ENCODE measurements at regions not wholly inside any gene's neighbourhood (a gene's known extent, or its start where the extent isn't known, plus 50 kb on each side); places are given as distances from the start of the nearest gene placed in this dataset.

DNA sequence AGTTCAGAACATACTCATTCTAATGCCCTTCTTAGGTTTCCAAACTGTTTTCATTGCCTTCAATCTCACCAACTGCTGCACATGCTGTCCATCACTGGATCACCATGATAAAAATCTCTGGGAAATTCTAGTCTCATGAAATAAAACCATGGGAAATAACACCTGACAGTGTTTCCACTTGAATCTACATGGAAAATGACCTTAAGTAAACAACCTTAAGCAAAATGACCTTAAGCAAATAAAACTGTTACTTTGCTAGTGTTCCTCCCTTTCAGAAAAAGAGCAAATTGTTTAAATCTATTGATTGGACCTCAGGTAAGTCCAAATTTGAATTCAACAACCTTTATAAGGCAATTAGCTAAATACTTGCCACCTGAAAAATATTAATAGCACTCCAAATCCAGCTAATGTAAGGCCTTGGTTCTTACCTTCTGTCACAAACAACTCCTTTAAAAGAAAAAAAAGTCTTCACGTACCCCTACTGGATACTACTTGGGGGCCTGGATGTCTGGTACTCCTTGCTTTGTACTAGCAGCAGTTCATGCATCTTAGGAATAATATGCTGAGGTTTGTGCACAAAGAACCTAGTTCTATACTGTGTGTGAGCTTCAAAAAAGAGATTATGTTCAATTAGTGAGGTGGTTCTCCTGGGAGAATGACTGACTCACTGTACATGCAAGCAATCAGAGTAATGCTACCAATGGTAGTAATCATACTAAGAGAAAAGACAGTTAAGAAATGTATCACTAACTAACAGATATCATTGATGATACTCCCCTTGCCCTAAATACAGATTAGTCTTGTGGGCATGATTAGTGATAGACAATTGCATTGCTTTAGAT, 630.4 kb downstream of the PSAT1 start:
- Histone ChIP-seq H3K27me3 (ENCODE audit: control insufficient read depth in 1 of 2, insufficient read depth in 2 of 2, low read length in 2 of 2) (no peaks in the 10 kb centered on the region), H3K36me3 (ENCODE audit: insufficient read depth, low read length) (no peaks in the 10 kb centered on the region), H3K27ac (ENCODE audit: low read depth, low read length) (no peak overlapping the region)

DNA sequence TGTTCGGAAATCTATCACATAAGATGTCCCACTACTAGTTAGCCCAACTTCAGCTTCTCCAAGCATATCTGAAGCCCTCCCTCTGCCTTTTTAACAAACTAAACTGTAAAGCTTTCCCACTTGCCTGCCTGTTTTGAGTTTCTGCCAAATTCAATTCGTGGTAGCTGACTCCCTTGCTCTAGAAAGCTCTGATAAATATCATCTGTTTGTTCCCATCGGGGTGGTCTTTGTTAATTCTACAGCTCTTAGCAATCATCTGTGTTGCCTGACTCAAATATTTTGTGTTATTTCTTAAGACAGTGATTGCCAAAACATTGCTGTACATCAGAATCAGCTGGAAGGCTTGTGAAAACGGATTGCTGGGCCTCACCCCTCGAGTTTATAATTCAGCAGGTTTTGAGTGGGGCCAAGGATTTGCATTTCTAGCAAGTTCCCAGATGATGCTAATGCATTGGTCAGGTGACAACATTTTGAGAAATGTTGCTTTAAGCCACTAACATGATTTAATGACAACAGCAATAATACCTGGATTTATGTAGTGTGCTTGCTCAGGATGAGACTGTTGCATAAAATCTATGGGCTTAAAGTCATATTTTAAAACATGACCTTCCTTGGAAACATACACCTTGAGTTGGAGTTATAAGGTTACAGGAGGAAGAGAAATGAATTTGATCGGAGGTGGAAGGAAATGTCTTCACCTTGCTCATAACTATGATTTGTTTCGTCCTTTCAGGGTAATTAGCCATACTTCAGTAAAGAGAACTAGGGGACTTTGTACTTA, 631.9 kb downstream of the PSAT1 start:
- Histone ChIP-seq H3K27me3 (ENCODE audit: control insufficient read depth in 1 of 2, insufficient read depth in 2 of 2, low read length in 2 of 2) (no peaks in the 10 kb centered on the region), H3K4me1 (ENCODE audit: insufficient read depth, low read length) (no peaks in the 10 kb centered on the region), H3K9me3 (ENCODE audit: low read length) (no peaks in the 10 kb centered on the region), H3K9ac (ENCODE audit: low read length) (no peak overlapping the region), H3K27ac (ENCODE audit: low read depth, low read length) (no peak overlapping the region), H3K36me3 (ENCODE audit: insufficient read depth, low read length) (no peaks in the 10 kb centered on the region), H3K4me3 (ENCODE audit: low read depth in 1 of 2, low read length in 2 of 2) (no peak overlapping the region)

More for the DNA sequence above, 630.4 kb downstream of the PSAT1 start:
- H3K4me1 ChIP-seq (ENCODE audit: insufficient read depth, low read length): no peaks in the 10 kb centered on the region
- no peaks in the 10 kb centered on the region for H3K9me3 ChIP-seq (ENCODE audit: low read length)
- no peak overlapping the region for H3K4me3 ChIP-seq (ENCODE audit: low read depth in 1 of 2, low read length in 2 of 2)
- no peak overlapping the region for H3K9ac ChIP-seq (ENCODE audit: low read length)

- H3K9me3 ChIP-seq (ENCODE audit: low read length): no peaks in the 10 kb centered on the region
- no peak overlapping the region for H3K27ac ChIP-seq (ENCODE audit: low read depth, low read length)
- no peaks in the 10 kb centered on the region for H3K36me3 ChIP-seq (ENCODE audit: insufficient read depth, low read length)
- no peak overlapping the region for H3K4me3 ChIP-seq (ENCODE audit: low read depth in 1 of 2, low read length in 2 of 2)
- no peaks in the 10 kb centered on the region for H3K27me3 ChIP-seq (ENCODE audit: control insufficient read depth in 1 of 2, insufficient read depth in 2 of 2, low read length in 2 of 2)
- no peaks in the 10 kb centered on the region for H3K4me1 ChIP-seq (ENCODE audit: insufficient read depth, low read length)
- H3K9ac ChIP-seq (ENCODE audit: low read length): no peak overlapping the region
These were observed 633.4 kb downstream of the PSAT1 start for GRCh38 chr9:78930281-78930680.

- Histone ChIP-seq H3K27me3 (ENCODE audit: control insufficient read depth in 1 of 2, insufficient read depth in 2 of 2, low read length in 2 of 2) (no peaks in the 10 kb centered on the region), H3K36me3 (ENCODE audit: insufficient read depth, low read length) (no peaks in the 10 kb centered on the region), H3K27ac (ENCODE audit: low read depth, low read length) (no peak overlapping the region), H3K4me3 (ENCODE audit: low read depth in 1 of 2, low read length in 2 of 2) (no peak overlapping the region), H3K4me1 (ENCODE audit: insufficient read depth, low read length) (no peaks in the 10 kb centered on the region), H3K9me3 (ENCODE audit: low read length) (no peaks in the 10 kb centered on the region), H3K9ac (ENCODE audit: low read length) (no peak overlapping the region)
These were observed 636.1 kb downstream of the PSAT1 start for GRCh38 chr9:78932849-78933627.

DNA sequence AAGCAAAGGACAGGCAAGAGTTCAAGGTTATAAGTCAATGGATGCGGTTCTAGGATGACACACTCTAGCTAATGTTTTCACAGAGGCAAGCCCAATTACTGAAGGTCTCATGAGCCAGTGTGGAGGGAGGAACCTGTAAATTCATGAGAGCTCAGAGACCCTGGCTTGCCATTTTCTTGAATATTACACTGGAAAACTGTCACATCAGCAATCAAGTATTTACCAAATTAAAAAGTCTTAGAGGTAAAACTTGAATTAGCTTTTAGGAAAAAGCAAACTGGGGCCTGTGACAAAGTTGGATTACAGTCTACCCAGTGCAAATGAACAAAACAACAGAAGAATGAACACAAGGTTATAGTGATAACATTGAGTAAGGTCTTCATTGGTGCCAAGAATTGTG, 636.9 kb upstream of the TLE4 start:
- H3K27me3 ChIP-seq (ENCODE audit: control insufficient read depth in 1 of 2, insufficient read depth in 2 of 2, low read length in 2 of 2): no peaks in the 10 kb centered on the region
- no peak overlapping the region for H3K9ac ChIP-seq (ENCODE audit: low read length)
- no peak overlapping the region for H3K27ac ChIP-seq (ENCODE audit: low read depth, low read length)
- H3K36me3 ChIP-seq (ENCODE audit: insufficient read depth, low read length): no peaks in the 10 kb centered on the region
- H3K9me3 ChIP-seq (ENCODE audit: low read length): no peaks in the 10 kb centered on the region
- H3K4me3 ChIP-seq (ENCODE audit: low read depth in 1 of 2, low read length in 2 of 2): no peak overlapping the region
- H3K4me1 ChIP-seq (ENCODE audit: insufficient read depth, low read length): no peaks in the 10 kb centered on the region

DNA sequence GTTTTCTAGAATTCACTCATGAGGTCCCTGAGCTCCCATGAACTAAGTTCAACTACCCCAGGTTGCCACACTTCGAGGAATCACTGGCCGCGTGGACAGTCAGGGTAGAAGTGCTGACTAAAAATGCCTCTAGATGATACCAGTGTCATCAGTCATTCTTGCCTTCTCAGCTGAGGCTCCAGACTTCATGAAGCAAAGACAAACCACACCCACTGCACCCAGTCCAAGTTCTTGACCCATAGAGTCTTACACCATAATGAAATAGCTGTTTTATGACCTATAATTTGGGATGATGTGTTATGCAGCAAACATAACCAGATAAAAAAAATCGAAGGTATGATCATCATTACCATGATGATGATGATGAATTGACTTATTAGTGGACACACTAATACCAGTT, 632.9 kb upstream of the TLE4 start:
- H3K27ac ChIP-seq (ENCODE audit: low read depth, low read length): no peak overlapping the region
- no peaks in the 10 kb centered on the region for H3K36me3 ChIP-seq (ENCODE audit: insufficient read depth, low read length)
- H3K9ac ChIP-seq (ENCODE audit: low read length): no peak overlapping the region
- no peak overlapping the region for H3K4me3 ChIP-seq (ENCODE audit: low read depth in 1 of 2, low read length in 2 of 2)
- H3K27me3 ChIP-seq (ENCODE audit: control insufficient read depth in 1 of 2, insufficient read depth in 2 of 2, low read length in 2 of 2): no peaks in the 10 kb centered on the region
- H3K4me1 ChIP-seq (ENCODE audit: insufficient read depth, low read length): no peaks in the 10 kb centered on the region
- no peaks in the 10 kb centered on the region for H3K9me3 ChIP-seq (ENCODE audit: low read length)

- no peak overlapping the region for H3K27ac ChIP-seq (ENCODE audit: low read depth, low read length)
- H3K36me3 ChIP-seq (ENCODE audit: insufficient read depth, low read length): no peaks in the 10 kb centered on the region
- H3K4me3 ChIP-seq (ENCODE audit: low read depth in 1 of 2, low read length in 2 of 2): no peak overlapping the region
- no peaks in the 10 kb centered on the region for H3K9me3 ChIP-seq (ENCODE audit: low read length)
- no peaks in the 10 kb centered on the region for H3K27me3 ChIP-seq (ENCODE audit: control insufficient read depth in 1 of 2, insufficient read depth in 2 of 2, low read length in 2 of 2)
- H3K4me1 ChIP-seq (ENCODE audit: insufficient read depth, low read length): no peaks in the 10 kb centered on the region
- H3K9ac ChIP-seq (ENCODE audit: low read length): no peak overlapping the region
These were observed 632.3 kb upstream of the TLE4 start for GRCh38 chr9:78939311-78940065.

DNA sequence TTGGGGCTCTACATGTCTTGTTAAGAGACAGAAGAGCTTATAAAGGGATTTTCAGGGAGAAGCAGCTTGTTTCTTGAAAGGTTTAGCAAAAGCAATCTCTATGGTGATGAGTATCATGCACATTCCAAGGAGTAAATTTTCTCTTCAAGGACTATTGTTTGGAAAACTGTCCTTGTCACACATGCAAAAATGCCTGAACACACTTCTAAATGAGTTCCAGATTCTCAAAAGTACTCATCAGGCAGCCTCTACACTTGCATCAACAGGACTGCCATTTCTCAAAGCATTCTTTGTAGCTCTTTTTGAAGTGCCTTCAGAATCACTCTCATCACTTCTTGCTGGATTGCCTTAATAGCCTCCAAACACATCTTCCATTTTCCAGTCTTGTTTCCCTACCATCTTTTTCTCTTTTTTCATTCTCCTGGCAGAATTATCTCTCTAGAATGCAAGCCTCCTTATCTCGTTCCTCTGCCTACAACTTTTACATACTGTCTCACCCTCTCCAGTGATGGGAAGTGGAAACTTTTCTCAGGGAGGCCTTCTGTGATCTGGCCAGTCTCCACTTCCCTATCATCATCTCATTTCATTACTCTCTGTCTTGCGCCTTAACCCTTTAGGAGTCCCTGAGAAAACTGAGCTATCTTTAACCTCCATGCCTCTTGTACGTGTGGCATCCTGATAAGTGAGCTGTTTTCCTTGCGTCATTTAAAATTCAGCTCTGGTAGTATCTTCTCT, 631.5 kb upstream of the TLE4 start:
- Histone ChIP-seq H3K36me3 (ENCODE audit: insufficient read depth, low read length) (no peaks in the 10 kb centered on the region), H3K9me3 (ENCODE audit: low read length) (no peaks in the 10 kb centered on the region), H3K27me3 (ENCODE audit: control insufficient read depth in 1 of 2, insufficient read depth in 2 of 2, low read length in 2 of 2) (no peaks in the 10 kb centered on the region), H3K4me1 (ENCODE audit: insufficient read depth, low read length) (no peaks in the 10 kb centered on the region), H3K9ac (ENCODE audit: low read length) (no peak overlapping the region), H3K27ac (ENCODE audit: low read depth, low read length) (no peak overlapping the region), H3K4me3 (ENCODE audit: low read depth in 1 of 2, low read length in 2 of 2) (no peak overlapping the region)

DNA sequence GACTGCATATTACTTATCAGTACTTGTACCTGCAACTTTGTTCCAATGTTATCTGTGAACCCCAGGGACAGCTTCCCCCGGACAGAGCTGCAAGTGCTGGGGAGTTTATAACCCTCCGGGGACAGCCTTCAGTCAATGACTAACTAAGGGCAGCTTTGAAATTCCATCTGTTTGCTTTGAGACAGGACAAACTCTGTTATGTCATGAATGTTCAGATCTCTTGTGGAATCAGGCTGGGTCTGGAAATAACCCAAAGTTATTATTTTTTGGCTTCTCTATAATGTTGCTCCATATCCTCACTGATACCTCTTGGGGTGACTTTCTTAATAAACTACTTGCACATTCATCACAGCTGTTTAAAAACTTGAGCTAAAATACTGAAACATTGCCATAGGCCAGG, 617.5 kb upstream of the TLE4 start:
- no peak overlapping the region for H3K4me3 ChIP-seq (ENCODE audit: low read depth in 1 of 2, low read length in 2 of 2)
- H3K27me3 ChIP-seq (ENCODE audit: control insufficient read depth in 1 of 2, insufficient read depth in 2 of 2, low read length in 2 of 2): no peaks in the 10 kb centered on the region
- H3K4me1 ChIP-seq (ENCODE audit: insufficient read depth, low read length): no peaks in the 10 kb centered on the region
- H3K27ac ChIP-seq (ENCODE audit: low read depth, low read length): no peak overlapping the region
- H3K36me3 ChIP-seq (ENCODE audit: insufficient read depth, low read length): no peaks in the 10 kb centered on the region
- H3K9me3 ChIP-seq (ENCODE audit: low read length): no peaks in the 10 kb centered on the region
- H3K9ac ChIP-seq (ENCODE audit: low read length): no peak overlapping the region

- Histone ChIP-seq H3K4me1 (ENCODE audit: insufficient read depth, low read length) (no peaks in the 10 kb centered on the region), H3K27me3 (ENCODE audit: control insufficient read depth in 1 of 2, insufficient read depth in 2 of 2, low read length in 2 of 2) (no peaks in the 10 kb centered on the region), H3K9me3 (ENCODE audit: low read length) (no peaks in the 10 kb centered on the region), H3K27ac (ENCODE audit: low read depth, low read length) (no peak overlapping the region), H3K36me3 (ENCODE audit: insufficient read depth, low read length) (no peaks in the 10 kb centered on the region), H3K4me3 (ENCODE audit: low read depth in 1 of 2, low read length in 2 of 2) (no peak overlapping the region), H3K9ac (ENCODE audit: low read length) (no peak overlapping the region)
These were observed 612.9 kb upstream of the TLE4 start for GRCh38 chr9:78958892-78959291.
